ENCODE measurements at regions not wholly inside any gene's neighbourhood (a gene's known extent, or its start where the extent isn't known, plus 50 kb on each side); places are given as distances from the start of the nearest gene placed in this dataset.

DNA sequence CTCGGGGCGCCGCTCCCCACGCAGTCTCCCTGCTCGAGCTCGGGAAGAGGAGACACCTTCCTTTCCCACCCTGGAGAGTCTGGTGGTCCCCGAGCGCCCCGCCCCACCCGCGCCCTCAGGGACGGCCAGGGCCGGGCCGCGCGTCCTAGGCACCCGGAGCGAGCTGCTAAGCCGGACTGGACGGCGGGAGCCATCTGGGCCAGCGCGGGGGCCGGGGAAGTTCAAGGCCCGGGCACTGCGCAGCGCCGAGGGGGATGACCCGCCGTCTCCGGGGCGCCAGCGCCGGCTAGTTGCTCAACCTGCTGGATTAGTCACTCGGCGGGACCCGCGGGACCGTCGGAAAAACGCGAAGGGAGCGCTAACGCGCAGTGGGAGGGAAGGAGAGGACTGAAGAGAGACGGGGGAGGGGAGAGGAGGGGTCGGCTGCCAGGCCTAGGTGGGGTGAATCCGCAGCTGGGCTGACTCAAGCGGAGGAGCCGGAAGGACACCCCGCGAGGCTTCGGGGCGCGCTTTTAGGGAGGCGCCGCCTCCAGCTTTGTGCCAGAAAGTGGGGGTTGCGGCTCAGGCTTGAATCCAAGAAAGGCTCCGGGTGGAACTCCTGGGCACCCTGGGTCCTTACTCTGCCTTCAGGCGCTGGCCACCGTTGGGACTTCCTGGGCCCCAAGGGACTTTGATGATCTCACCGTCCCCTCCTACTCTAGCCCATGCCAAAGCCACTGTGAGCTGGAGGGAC, 75.7 kb upstream of the FOXP4 start:
- TF ChIP-seq, protein P1, sequence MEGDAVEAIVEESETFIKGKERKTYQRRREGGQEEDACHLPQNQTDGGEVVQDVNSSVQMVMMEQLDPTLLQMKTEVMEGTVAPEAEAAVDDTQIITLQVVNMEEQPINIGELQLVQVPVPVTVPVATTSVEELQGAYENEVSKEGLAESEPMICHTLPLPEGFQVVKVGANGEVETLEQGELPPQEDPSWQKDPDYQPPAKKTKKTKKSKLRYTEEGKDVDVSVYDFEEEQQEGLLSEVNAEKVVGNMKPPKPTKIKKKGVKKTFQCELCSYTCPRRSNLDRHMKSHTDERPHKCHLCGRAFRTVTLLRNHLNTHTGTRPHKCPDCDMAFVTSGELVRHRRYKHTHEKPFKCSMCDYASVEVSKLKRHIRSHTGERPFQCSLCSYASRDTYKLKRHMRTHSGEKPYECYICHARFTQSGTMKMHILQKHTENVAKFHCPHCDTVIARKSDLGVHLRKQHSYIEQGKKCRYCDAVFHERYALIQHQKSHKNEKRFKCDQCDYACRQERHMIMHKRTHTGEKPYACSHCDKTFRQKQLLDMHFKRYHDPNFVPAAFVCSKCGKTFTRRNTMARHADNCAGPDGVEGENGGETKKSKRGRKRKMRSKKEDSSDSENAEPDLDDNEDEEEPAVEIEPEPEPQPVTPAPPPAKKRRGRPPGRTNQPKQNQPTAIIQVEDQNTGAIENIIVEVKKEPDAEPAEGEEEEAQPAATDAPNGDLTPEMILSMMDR (IDR thresholded peaks at IDR 0.05; ENCODE audit: low read depth, low read length, poor library complexity, severe bottlenecking), result no peak
- no peak for TF ChIP-seq EZH2phosphoT487 (IDR thresholded peaks at IDR 0.05; ENCODE audit: borderline replicate concordance, low read length)

Measured in DOHH2 (cell line).